ENCODE measurements at regions not wholly inside any gene's neighbourhood (a gene's known extent, or its start where the extent isn't known, plus 50 kb on each side); places are given as distances from the start of the nearest gene placed in this dataset.

- POLR2A ChIA-PET (ENCODE audit: low non-redundant PET): no interaction called here
- Histone ChIP-seq H3K9me3 (ENCODE audit: low read depth, low read length, poor library complexity, severe bottlenecking) (no peaks in the 10 kb centered on the region), H3K27ac (ENCODE audit: low read depth, low read length, poor library complexity, severe bottlenecking) (no peak overlapping the region), H3K27me3 (replicated peaks; ENCODE audit: insufficient read depth, low read depth, low read length, poor library complexity) (peaks cover 18% of the 10 kb centered on the region), H3K4me3 (ENCODE audit: low read depth, low read length, poor library complexity, severe bottlenecking) (no peak overlapping the region), H3K36me3 (ENCODE audit: insufficient read depth, low read length, poor library complexity, severe bottlenecking) (no peaks in the 10 kb centered on the region), H3K4me1 (ENCODE audit: insufficient read depth, low read length, poor library complexity, severe bottlenecking) (no peaks in the 10 kb centered on the region)
- BruUV-seq (replicated peaks): no TSS peak
- CTCF ChIA-PET: no interaction called here
- no peak for DNase-seq (ENCODE audit: low spot score)
- TF ChIP-seq CTCF (conservative IDR thresholded peaks at IDR 0.05; ENCODE audit: low read depth, low read length): no peak
- TF ChIP-seq EZH2 (IDR thresholded peaks at IDR 0.05; ENCODE audit: borderline replicate concordance, low read depth, low read length, poor library complexity, severe bottlenecking): no peak
- intact Hi-C loops (cut with micrococcal nuclease; ENCODE audit: unreplicated experiment): no loop called here
These were observed 100.0 kb upstream of the DBX1 start for GRCh38 chr11:20260307-20260706.

- no peaks in the 10 kb centered on the region for H3K36me3 ChIP-seq (ENCODE audit: insufficient read depth, low read length, poor library complexity, severe bottlenecking)
- no peak overlapping the region for H3K27ac ChIP-seq (ENCODE audit: low read depth, low read length, poor library complexity, severe bottlenecking)
- POLR2A ChIA-PET (ENCODE audit: low non-redundant PET): no interaction called here
- intact Hi-C loops (cut with micrococcal nuclease; ENCODE audit: unreplicated experiment): no loop called here
- no peak overlapping the region for H3K4me3 ChIP-seq (ENCODE audit: low read depth, low read length, poor library complexity, severe bottlenecking)
- CTCF ChIA-PET: no interaction called here
- H3K27me3 ChIP-seq (replicated peaks; ENCODE audit: insufficient read depth, low read depth, low read length, poor library complexity): peaks cover 18% of the 10 kb centered on the region
- TF ChIP-seq EZH2 (IDR thresholded peaks at IDR 0.05; ENCODE audit: borderline replicate concordance, low read depth, low read length, poor library complexity, severe bottlenecking): no peak
- TF ChIP-seq CTCF (conservative IDR thresholded peaks at IDR 0.05; ENCODE audit: low read depth, low read length): no peak
- BruUV-seq (replicated peaks): no TSS peak
- H3K9me3 ChIP-seq (ENCODE audit: low read depth, low read length, poor library complexity, severe bottlenecking): no peaks in the 10 kb centered on the region
- no peaks in the 10 kb centered on the region for H3K4me1 ChIP-seq (ENCODE audit: insufficient read depth, low read length, poor library complexity, severe bottlenecking)
- no peak for DNase-seq (ENCODE audit: low spot score)
These were observed 99.2 kb upstream of the DBX1 start for GRCh38 chr11:20259506-20259905.

- no peak for DNase-seq (ENCODE audit: low spot score)
- ChIA-PET CTCF (no interaction called here), POLR2A (ENCODE audit: low non-redundant PET) (no interaction called here)
- no peaks in the 10 kb centered on the region for H3K9me3 ChIP-seq (ENCODE audit: low read depth, low read length, poor library complexity, severe bottlenecking)
- no peaks in the 10 kb centered on the region for H3K36me3 ChIP-seq (ENCODE audit: insufficient read depth, low read length, poor library complexity, severe bottlenecking)
- H3K4me3 ChIP-seq (ENCODE audit: low read depth, low read length, poor library complexity, severe bottlenecking): no peak overlapping the region
- no peak for TF ChIP-seq EZH2 (IDR thresholded peaks at IDR 0.05; ENCODE audit: borderline replicate concordance, low read depth, low read length, poor library complexity, severe bottlenecking)
- TF ChIP-seq CTCF (conservative IDR thresholded peaks at IDR 0.05; ENCODE audit: low read depth, low read length): no peak
- peaks cover 18% of the 10 kb centered on the region for H3K27me3 ChIP-seq (replicated peaks; ENCODE audit: insufficient read depth, low read depth, low read length, poor library complexity)
- intact Hi-C loops (cut with micrococcal nuclease; ENCODE audit: unreplicated experiment): no loop called here
- no peak overlapping the region for H3K27ac ChIP-seq (ENCODE audit: low read depth, low read length, poor library complexity, severe bottlenecking)
- no peaks in the 10 kb centered on the region for H3K4me1 ChIP-seq (ENCODE audit: insufficient read depth, low read length, poor library complexity, severe bottlenecking)
- no TSS peak for BruUV-seq (replicated peaks)
These were observed 98.2 kb upstream of the DBX1 start for GRCh38 chr11:20258376-20258895.
